GM19467 (cell line): ENCODE measurements at regions not wholly inside any gene's neighbourhood (a gene's known extent, or its start where the extent isn't known, plus 50 kb on each side); places are given as distances from the start of the nearest gene placed in this dataset.
"Not testable (repeated sequence)": the region's sequence is repeated elsewhere in the genome, so short reads cannot be mapped to it uniquely, and the experiment has no call there.

Source experiments
- ATAC-seq: cut with Tn5 transposase; IDR thresholded peaks from one replicate; pipeline ENCODE4 v1.9.1; 2021; ENCODE audit warnings: mild to moderate bottlenecking, moderate library complexity; ENCODE audit not compliant: unreplicated experiment

GRCh38 chr1:188117436-188117835, 1288.7 kb downstream of the PLA2G4A start:
- ATAC-seq, result no peak

GRCh38 chr1:188122646-188123045, 1293.9 kb downstream of the PLA2G4A start:
- ATAC-seq, result no peak

GRCh38 chr1:188127507-188127906, 1298.8 kb downstream of the PLA2G4A start:
- no peak for ATAC-seq

- ATAC-seq, result no peak
These were observed 1300.0 kb downstream of the PLA2G4A start for GRCh38 chr1:188128761-188129160.

- ATAC-seq, result no peak
These were observed 1301.4 kb downstream of the PLA2G4A start for GRCh38 chr1:188129856-188130838.

- ATAC-seq, result no peak
These were observed 1308.5 kb downstream of the PLA2G4A start for GRCh38 chr1:188137221-188137620.

GRCh38 chr1:188140958-188141357, 1312.2 kb downstream of the PLA2G4A start:
- no peak for ATAC-seq

GRCh38 chr1:188154196-188154595, 1325.4 kb downstream of the PLA2G4A start:
- no peak for ATAC-seq

- ATAC-seq, result no peak
These were observed 1326.0 kb downstream of the PLA2G4A start for GRCh38 chr1:188154761-188155160.

GRCh38 chr1:188155261-188155660, 1326.5 kb downstream of the PLA2G4A start:
- ATAC-seq, result no peak

GRCh38 chr1:188164459-188164858, 1335.7 kb downstream of the PLA2G4A start:
- ATAC-seq, result no peak

GRCh38 chr1:188166654-188167053, 1337.9 kb downstream of the PLA2G4A start:
- no peak for ATAC-seq

- ATAC-seq, result no peak
These were observed 1341.2 kb downstream of the PLA2G4A start for GRCh38 chr1:188169971-188170370.

- ATAC-seq, result no peak
These were observed 1341.7 kb downstream of the PLA2G4A start for GRCh38 chr1:188170411-188170810.

GRCh38 chr1:188170935-188171334, 1342.2 kb downstream of the PLA2G4A start:
- no peak for ATAC-seq

- ATAC-seq, result not testable (repeated sequence)
These were observed 1353.3 kb downstream of the PLA2G4A start for GRCh38 chr1:188182063-188182462.

GRCh38 chr1:188188317-188188716, 1359.6 kb downstream of the PLA2G4A start:
- no peak for ATAC-seq

- ATAC-seq, result no peak
These were observed 1366.2 kb downstream of the PLA2G4A start for GRCh38 chr1:188194916-188195315.

- ATAC-seq, result no peak
These were observed 1389.5 kb downstream of the PLA2G4A start for GRCh38 chr1:188218289-188218688.

GRCh38 chr1:188220051-188220450, 1391.3 kb downstream of the PLA2G4A start:
- no peak for ATAC-seq

- no peak for ATAC-seq
These were observed 1395.5 kb downstream of the PLA2G4A start for GRCh38 chr1:188224263-188224662.

GRCh38 chr1:188225975-188226374, 1397.2 kb downstream of the PLA2G4A start:
- no peak for ATAC-seq
